Ovary (tissue), 7 donors: ENCODE measurements at regions not wholly inside any gene's neighbourhood (a gene's known extent, or its start where the extent isn't known, plus 50 kb on each side); places are given as distances from the start of the nearest gene placed in this dataset.
"Not testable (repeated sequence)": the region's sequence is repeated elsewhere in the genome, so short reads cannot be mapped to it uniquely, and the experiment has no call there.

ENCODE experiments used
- DNase-seq, 5 donors: peaks; one replicate each; pipeline ENCODE4 v3.0.0-alpha.2; 2019 to 2020
- H3K27ac ChIP-seq, 2 donors: fragments of 200-600 bp; one replicate each; pipeline versions ENCODE4 v1.5.1 to v1.8.0; 2019 to 2022
- H3K27me3 ChIP-seq: fragments of 200-600 bp; one replicate; pipeline ENCODE4 v1.8.0; 2022
- H3K36me3 ChIP-seq: fragments of 200-600 bp; sonication (generic); one replicate; pipeline ENCODE4 v1.5.1; 2019
- H3K4me1 ChIP-seq: one replicate; pipeline ENCODE4 v1.8.1; 2013; ENCODE audit warnings: mild to moderate bottlenecking, moderate library complexity; ENCODE audit not compliant: insufficient read depth
- H3K4me3 ChIP-seq: fragments of 200-600 bp; sonication (generic); one replicate; pipeline ENCODE4 v1.5.1; 2017
- H3K9me3 ChIP-seq, 2 donors: fragments of 200-600 bp in 1 of 2; sonication (generic) in 1 of 2; one replicate each; pipeline versions ENCODE4 v1.5.1 to v1.8.1; 2013 to 2019; ENCODE audit warnings: mild to moderate bottlenecking in 1 of 2, moderate library complexity in 1 of 2
- CTCF ChIP-seq, 3 donors: fragments of 450-650 bp in 2 of 3; fragments of 200-600 bp in 1 of 3; IDR thresholded peaks; one replicate each; pipeline versions ENCODE4 v1.5.1 to v1.8.0; 2016 to 2022; ENCODE audit warnings: antibody characterized with exemption in 3 of 3, mild to moderate bottlenecking in 1 of 3
- EP300 ChIP-seq: sonication (generic); formaldehyde crosslinking; IDR thresholded peaks from one replicate; pipeline ENCODE4 v1.6.1; 2017; ENCODE audit warnings: antibody characterized with exemption
- POLR2A ChIP-seq: fragments of 450-650 bp; IDR thresholded peaks from one replicate; pipeline ENCODE4 v1.6.1; 2017; ENCODE audit warnings: antibody characterized with exemption, mild to moderate bottlenecking, moderate library complexity
- WGBS, 3 donors: extraction: QIAGEN DNeasy Blood & Tissue Kit in 1 of 3; methylation state at CpG; one replicate each; pipeline versions ENCODE4 v1.1.5 to v1.1.7; 2013 to 2017; 5-methylcytosine and 5-hydroxymethylcytosine counted together
- intact Hi-C, 4 donors: fragments of 100-400 bp; cut with DNase I; formaldehyde crosslinking; loops; one replicate each; pipeline versions ENCODE4 v1.11.0 to v1.15.1; 2022 to 2023
- donor health status: DM: no; HTN: no; CAD: no; lungs with moderate emphysema.
- donor health status: DM: no; HTN: no; CAD: no.
- donor health status: Bipolar disorder and iron deficiency.
- donor health status: DM: no; HTN: no; CAD: no.
- donor health status: DM: yes; HTN: yes; CAD: no.

- TF ChIP-seq EP300 (no peak), POLR2A (no peak), CTCF (IDR thresholded peaks at IDR 0.05) (no peak)
- no peaks in the 10 kb centered on the region for H3K4me1 ChIP-seq
- no peak for DNase-seq
- no peaks in the 10 kb centered on the region for H3K27me3 ChIP-seq
- no peak overlapping the region for H3K27ac ChIP-seq
- H3K4me3 ChIP-seq: no peak overlapping the region
- H3K36me3 ChIP-seq: no peaks in the 10 kb centered on the region
- WGBS, 3 donors: 86 to 89% (median 88%) methylated on average over 57 of the region's 57 CpGs
- intact Hi-C loops: no loop called here
- no peaks in the 10 kb centered on the region for H3K9me3 ChIP-seq
Measured at GRCh38 chr7:57821438-57822382, 371.7 kb downstream of the ZNF716 start.

- H3K4me1 ChIP-seq, H3K27ac ChIP-seq, intact Hi-C loops, H3K27me3 ChIP-seq, H3K9me3 ChIP-seq, H3K4me3 ChIP-seq, DNase-seq, H3K36me3 ChIP-seq: not testable (repeated sequence)
- WGBS, 3 donors: 28 to 41% (median 29%) methylated on average over 2 of the region's 2 CpGs
Measured at GRCh38 chr7:57826548-57826947, 376.6 kb downstream of the ZNF716 start.

- H3K27ac ChIP-seq, DNase-seq, H3K36me3 ChIP-seq, H3K4me1 ChIP-seq, H3K4me3 ChIP-seq, H3K27me3 ChIP-seq, H3K9me3 ChIP-seq, intact Hi-C loops: not testable (repeated sequence)
- 89 to 96% (median 94%) methylated on average over 9 to 10 of the region's 15 CpGs for WGBS, 3 donors
Measured at GRCh38 chr7:57835161-57835560, 385.2 kb downstream of the ZNF716 start.

- H3K27me3 ChIP-seq, H3K9me3 ChIP-seq, DNase-seq, H3K27ac ChIP-seq, H3K4me1 ChIP-seq, H3K4me3 ChIP-seq, intact Hi-C loops, H3K36me3 ChIP-seq: not testable (repeated sequence)
- 40 to 85% (median 63%) methylated on average over 2 to 4 of the region's 4 CpGs for WGBS, 3 donors
Measured at GRCh38 chr7:57839152-57839551, 389.2 kb downstream of the ZNF716 start.

GRCh38 chr7:57867884-57868701 is 418.1 kb downstream of the ZNF716 start:
- Histone ChIP-seq H3K4me1 (no peaks in the 10 kb centered on the region), H3K4me3 (peak overlapping the region; percentile 12), H3K27ac (no peak overlapping the region), H3K36me3 (no peaks in the 10 kb centered on the region), H3K27me3 (no peaks in the 10 kb centered on the region), H3K9me3 (no peaks in the 10 kb centered on the region)
- peak in 1 of 5 donors; percentile 7 for DNase-seq
- TF ChIP-seq CTCF (IDR thresholded peaks at IDR 0.05): no peak
- TF ChIP-seq POLR2A: no peak
- TF ChIP-seq EP300: no peak
- intact Hi-C loops: no loop called here
- WGBS, 3 donors: 11 to 25% (median 12%) methylated on average over 84 of the region's 84 CpGs
